HuH-7 (cell line): ENCODE measurements at regions not wholly inside any gene's neighbourhood (a gene's known extent, or its start where the extent isn't known, plus 50 kb on each side); places are given as distances from the start of the nearest gene placed in this dataset.

Experiments used
- DNase-seq: peaks from one replicate; pipeline ENCODE4 v3.0.0; 2011; ENCODE audit warnings: low spot score

DNA sequence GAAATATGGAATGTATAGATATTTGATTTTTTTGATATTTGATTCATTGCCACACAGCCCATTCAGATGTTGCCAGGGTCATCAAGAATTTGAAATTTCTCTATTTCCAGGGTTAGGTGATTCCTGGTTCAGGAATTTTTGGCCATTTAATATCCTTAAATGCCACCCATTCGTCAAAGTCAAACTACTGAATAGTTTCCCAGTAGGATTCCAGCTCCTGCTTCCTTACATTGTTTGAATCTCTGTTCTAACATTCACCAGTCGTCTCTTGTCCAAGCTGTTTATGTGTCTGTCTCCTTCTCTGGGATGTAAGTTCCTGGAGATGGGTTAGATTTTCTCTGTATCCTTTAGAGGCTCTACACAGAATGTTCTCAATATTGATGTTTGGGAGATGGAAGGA lies 124.9 kb upstream of the TLE3 start:
- DNase-seq = no peak

- no peak for DNase-seq
Measured at GRCh38 chr15:70220490-70221096, 122.9 kb upstream of the TLE3 start.

DNA sequence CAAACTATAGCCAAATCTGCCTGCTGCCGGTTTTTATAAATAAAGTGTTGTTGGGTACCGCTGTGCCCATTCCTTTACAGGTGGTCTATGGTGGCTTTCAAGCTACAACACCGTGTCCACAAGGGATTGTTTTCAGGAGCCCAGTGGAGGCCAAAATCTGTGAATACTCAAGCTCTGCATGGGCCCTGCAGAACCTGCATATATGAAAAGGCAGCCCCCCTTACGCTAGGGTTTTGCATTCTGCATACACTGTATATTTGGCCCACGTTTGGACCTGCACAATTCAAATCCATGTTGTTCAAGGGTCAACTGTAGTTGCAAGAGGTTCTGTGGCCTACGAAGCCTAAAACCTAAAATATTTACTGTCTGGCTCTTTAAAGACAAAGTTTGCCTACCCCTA lies 122.2 kb upstream of the TLE3 start:
- no peak for DNase-seq

- no peak for DNase-seq
Measured at GRCh38 chr15:70219256-70219895, 121.7 kb upstream of the TLE3 start.

GRCh38 chr15:70217226-70218160 lies 119.8 kb upstream of the TLE3 start:
- DNase-seq = no peak

GRCh38 chr15:70215951-70216350 lies 118.2 kb upstream of the TLE3 start:
- no peak for DNase-seq

- DNase-seq = no peak
Measured at GRCh38 chr15:70214941-70215635, 117.4 kb upstream of the TLE3 start.

DNA sequence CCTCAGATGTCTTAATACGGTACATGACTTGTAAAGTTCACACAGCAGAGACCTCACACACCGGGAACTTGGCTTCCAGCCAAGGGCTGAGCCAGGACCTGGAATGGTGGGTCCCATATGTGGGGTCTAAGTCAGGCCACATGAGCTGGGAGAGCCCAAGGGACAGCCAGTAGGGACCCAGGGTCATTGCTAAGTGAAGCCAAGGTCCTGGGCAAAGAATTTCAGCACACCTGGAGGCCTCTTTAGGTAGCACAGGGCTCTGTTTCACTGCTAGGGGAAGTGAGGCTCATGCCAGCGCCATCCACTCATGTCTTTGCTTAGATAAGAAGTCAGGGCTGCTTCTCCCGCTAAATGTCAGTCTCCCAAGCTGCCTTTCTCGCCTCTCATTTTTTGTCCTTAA lies 116.6 kb upstream of the TLE3 start:
- DNase-seq = peak; percentile 43

DNA sequence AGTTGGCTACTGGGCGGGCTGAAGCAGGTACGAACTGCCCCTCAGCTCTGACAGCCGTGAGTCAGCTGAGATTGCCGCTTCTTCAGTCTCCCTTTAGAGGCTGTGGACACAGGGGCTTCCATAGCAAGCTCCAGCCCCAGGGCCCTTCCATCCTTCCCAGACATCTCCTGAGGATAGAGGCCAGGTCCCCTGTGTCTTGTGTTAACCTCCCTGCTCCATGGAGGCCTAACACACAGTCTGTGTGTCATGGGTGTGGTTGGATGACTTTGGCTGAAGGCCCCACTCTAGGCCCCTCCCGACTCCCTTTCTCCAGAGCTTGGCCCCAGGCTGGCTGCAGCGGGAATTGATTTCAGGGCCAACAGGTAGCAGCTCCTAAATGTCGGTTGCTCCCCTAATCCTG lies 116.1 kb upstream of the TLE3 start:
- no peak for DNase-seq

- no peak for DNase-seq
Measured at GRCh38 chr15:70212963-70213315, 115.2 kb upstream of the TLE3 start.

DNA sequence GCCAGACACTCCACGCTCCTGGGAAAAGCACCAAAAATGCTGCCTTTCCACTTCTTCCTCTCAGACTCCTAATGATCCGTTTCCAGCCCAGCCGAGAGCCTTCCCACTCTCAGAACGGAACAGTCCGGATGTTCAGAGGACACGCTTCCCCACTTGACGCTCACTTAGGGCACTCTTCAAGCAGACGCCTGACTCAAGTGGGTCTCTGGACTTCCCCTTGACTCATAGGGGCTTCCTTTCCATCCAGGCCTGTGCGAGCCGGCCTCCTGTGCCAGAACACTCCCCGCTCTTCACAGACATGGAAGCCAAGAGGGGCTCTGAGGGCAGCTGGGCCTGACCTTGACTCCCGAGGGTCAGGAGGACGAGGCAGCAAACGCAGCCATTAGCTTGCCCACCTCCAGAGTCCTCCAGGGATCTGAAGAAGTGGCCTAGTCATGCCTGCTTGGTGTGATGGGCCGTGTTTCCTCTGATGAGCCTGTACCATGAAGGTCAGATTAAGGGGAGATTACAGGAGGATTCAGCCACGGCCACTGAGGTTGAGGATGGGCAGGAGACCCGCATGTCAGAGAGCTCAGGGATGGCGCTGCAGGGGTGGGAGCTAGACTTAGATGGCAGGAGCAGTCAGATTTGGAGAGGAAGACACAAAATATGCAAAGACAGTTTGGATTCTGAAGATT lies 114.7 kb upstream of the TLE3 start:
- DNase-seq = no peak

GRCh38 chr15:70210528-70210927 lies 112.8 kb upstream of the TLE3 start:
- DNase-seq = no peak

- DNase-seq = no peak
Measured at GRCh38 chr15:70210076-70210475, 112.4 kb upstream of the TLE3 start.

DNA sequence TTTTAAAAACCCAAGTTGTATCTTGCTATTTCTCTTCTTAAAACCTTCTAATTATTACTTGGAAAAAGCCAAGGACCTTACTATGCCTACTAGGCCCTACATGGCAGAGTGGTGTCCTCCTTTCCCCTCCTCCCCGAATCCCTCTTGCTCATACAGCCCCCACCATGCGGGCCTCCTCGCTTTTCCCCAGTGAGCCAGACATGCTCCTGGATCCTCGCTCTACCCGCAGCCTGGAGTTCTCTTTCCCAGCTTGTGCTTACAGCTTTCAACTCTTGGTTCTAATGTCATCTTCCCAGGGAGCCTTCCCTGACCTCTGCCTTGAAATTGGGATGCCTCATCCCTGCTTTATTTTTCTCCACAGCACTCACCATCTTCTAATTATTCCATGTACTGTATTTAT lies 111.8 kb upstream of the TLE3 start:
- no peak for DNase-seq

- no peak for DNase-seq
Measured at GRCh38 chr15:70208332-70208731, 110.6 kb upstream of the TLE3 start.

DNA sequence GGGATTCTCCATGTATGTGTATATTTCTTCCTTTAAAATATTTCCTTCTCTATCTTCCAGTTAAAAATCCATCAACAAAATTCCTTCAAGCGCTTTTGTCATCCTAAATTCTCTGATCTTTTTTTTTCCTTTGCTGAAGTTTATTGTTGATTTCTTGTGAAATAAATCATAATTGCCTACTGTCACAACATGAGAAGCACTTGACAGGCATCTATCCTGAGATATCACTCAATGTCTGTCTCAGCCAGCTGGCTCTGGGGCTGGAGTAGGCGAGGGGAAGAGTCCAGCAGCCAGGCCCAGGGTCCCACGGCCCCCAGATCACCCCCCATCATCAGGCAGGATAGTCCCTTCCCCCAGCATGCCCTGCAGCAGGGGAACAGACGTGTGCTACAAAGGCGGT lies 109.0 kb upstream of the TLE3 start:
- no peak for DNase-seq

DNA sequence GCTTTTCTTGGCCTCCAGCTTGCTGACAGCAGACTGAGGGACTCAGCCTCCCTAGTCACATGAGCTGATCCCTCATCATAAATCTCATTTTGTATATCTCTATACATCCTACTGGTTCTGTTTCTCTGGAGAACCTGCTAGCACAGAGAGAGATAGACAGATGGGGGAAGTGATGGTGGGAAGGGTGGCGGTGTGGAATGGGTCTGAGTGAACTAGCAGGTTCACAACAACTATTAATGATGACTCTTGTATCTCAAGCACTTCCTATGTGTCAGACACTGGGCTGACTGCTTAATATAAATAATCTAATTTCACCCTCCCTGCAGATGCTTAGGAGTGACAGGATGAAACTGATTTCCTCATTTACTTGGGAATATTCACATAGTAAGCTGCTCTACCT lies 106.9 kb upstream of the TLE3 start:
- no peak for DNase-seq

GRCh38 chr15:70203981-70204560 lies 106.4 kb upstream of the TLE3 start:
- no peak for DNase-seq

DNA sequence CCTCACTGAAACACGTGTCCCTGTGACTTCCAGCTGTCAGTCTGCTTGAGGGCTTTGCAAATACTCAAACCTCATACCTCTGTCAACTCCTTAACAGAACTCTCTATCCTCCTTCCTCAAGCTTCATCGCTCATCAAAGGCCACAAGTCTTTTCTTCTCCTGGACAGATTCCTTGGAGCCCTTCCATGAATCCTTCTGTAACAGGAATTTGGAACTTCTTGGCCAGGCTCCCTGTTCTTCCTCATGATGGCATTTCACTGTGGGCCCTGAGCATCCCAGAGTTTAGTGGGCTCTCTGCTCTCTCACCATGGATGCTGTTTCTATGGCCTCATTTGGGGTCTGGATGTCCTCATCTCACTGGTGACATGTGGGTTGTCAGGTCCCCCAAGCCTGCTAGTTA lies 105.0 kb upstream of the TLE3 start:
- DNase-seq = no peak

DNA sequence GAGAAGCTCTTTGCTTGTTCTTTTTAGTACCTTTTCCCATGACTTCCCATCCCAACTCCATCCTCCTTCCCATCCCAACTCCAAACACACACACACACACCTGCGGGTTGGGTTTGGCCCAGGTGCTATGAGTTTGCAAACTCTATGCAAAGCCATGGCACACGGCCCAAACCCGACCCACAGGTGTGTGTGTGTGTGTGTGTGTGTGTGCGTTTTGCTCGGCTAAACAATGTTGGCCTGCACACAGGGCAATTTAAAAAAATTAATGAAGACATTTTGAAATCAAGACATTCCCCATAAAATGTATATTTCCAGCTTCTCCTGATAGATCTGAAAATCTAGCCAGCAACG lies 103.7 kb upstream of the TLE3 start:
- DNase-seq = no peak

- DNase-seq = no peak
Measured at GRCh38 chr15:70200511-70201424, 103.1 kb upstream of the TLE3 start.
